GM12875 (cell line): ENCODE measurements at regions not wholly inside any gene's neighbourhood (a gene's known extent, or its start where the extent isn't known, plus 50 kb on each side); places are given as distances from the start of the nearest gene placed in this dataset.

Experiments used
- H3K4me3 ChIP-seq: one replicate; pipeline ENCODE4 v1.5.1; 2011; ENCODE audit warnings: low read depth, low read length, control low read depth
- TF ChIP-seq, protein P1 (sequence below): IDR thresholded peaks from 2 replicates; pipeline ENCODE4 v1.5.1; 2011; ENCODE audit warnings: low read depth, mild to moderate bottlenecking, control low read depth, inconsistent platforms, low read length, moderate library complexity, borderline replicate concordance; ENCODE audit not compliant: insufficient read depth

DNA sequence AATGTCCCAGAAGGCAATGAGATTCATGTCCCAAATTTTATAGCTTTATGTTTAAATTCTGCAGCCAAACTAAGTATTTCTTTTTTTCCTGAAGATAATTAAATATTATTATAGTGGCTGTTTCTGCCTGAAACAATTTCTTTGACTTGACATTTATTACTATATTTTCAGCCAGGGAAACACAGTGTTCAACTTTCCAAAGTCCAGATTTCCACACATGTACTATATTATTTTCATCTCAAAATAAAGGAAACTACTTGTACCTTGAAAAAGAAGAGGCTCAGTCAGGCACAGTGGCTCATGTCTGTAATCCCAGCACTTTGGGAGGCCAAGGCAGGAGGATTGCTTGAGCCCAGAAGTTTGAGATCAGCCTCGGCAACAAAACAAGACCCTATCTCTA is 77.8 kb upstream of the BTG1 start:
- H3K4me3 ChIP-seq: no peak overlapping the region
- TF ChIP-seq, protein P1, sequence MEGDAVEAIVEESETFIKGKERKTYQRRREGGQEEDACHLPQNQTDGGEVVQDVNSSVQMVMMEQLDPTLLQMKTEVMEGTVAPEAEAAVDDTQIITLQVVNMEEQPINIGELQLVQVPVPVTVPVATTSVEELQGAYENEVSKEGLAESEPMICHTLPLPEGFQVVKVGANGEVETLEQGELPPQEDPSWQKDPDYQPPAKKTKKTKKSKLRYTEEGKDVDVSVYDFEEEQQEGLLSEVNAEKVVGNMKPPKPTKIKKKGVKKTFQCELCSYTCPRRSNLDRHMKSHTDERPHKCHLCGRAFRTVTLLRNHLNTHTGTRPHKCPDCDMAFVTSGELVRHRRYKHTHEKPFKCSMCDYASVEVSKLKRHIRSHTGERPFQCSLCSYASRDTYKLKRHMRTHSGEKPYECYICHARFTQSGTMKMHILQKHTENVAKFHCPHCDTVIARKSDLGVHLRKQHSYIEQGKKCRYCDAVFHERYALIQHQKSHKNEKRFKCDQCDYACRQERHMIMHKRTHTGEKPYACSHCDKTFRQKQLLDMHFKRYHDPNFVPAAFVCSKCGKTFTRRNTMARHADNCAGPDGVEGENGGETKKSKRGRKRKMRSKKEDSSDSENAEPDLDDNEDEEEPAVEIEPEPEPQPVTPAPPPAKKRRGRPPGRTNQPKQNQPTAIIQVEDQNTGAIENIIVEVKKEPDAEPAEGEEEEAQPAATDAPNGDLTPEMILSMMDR: no peak

DNA sequence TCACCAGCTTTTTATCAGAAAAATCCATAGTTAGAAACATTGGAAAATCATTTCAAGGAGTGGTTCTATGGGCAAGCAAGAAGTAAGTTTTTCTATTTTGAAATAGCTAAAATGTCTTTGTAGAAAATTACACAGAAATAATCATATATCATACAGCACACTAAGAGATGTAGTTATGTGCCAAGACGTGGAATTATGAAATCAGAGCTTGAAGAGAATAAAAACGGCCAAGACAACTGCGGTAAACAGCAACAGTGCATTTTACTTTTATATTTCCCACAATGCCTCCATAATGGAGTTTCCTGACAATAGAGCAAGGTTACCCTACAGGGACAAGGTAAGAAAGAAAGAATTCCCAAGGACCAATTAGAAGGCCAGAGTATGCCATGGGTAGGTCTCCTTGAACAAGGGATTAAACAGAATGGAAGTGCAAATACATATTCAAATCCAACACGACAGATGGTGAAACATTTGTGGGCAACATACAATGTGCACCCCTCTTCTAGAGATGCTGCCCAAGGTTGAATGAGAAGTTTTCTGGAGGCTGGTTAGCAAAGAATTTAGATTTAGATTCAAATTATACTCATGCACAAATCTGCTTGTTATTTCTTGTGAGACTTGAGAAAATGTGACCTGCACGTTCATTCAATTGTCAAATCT is 76.1 kb upstream of the BTG1 start:
- TF ChIP-seq, protein P1: no peak
- H3K4me3 ChIP-seq: no peak overlapping the region

DNA sequence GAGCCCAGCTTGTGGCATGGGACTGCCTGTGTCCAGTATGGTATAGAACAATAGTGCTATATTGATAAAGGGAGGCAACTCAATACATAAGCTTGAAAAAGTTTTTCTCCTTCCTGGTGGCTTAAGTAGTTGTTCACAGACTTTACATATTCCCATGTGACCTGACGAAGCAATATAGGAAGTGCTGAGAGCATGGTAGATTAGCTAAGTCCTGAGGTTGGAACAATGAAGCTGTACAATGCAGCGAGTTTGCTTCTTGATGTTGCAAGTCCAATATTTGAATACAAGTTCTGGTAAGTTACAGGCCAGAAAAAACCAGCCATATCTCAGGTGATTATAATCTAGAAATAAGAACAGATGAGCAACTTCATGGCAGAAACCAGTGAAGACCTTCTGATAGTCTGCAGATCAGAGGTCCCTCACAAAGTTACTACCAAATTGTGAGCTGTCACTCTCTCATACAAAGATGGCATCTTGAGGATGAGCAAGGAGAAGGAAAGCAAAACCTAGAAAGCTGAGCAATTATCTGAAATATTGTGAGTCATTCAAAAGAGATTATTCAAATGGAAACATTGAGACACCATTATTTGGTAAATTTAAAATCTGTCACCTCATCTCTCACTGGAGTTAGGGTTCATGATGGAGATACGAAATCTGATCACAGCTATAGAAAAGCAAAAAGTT is 72.9 kb upstream of the BTG1 start:
- TF ChIP-seq, protein P1: no peak
- H3K4me3 ChIP-seq: no peak overlapping the region

DNA sequence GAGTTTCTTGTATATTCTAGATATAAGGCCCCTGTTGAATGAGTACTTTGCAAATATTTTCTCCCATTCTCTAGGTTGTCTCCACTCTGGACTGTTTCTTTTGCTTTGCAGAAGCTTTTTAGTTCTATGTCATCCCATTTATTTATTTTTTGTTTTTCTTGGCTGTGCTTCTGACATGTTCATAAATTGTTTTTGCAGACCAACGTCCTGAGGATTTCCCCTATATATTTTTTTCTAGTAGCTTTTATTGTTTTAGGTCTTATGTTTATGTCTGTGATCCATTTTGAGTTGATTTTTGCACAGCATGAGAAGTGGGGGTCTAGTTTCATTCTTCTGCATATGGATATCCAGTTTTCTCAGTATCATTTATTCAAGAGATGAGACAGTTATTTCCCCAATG is 70.4 kb upstream of the BTG1 start:
- TF ChIP-seq, protein P1: no peak
- no peak overlapping the region for H3K4me3 ChIP-seq

DNA sequence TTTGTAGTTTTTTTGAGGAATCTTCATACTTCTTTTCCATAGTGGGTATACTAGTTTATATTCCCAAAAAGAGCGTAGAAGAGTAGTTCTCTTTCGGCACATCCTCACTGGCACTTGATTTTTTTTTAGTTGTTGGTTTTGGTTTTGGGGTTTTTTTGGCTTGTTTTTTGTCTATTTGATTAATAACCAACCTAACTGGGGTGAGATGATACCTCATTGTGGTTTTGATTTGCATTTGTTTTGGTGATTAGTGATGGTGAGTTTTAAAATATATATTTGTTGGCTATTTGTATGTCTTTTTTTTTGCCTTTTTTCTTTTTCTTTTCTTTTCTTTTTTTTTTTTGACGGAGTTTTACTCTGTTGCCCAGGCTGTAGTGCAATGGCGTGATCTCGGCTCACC is 69.7 kb upstream of the BTG1 start:
- TF ChIP-seq, protein P1: no peak
- H3K4me3 ChIP-seq: no peak overlapping the region

DNA sequence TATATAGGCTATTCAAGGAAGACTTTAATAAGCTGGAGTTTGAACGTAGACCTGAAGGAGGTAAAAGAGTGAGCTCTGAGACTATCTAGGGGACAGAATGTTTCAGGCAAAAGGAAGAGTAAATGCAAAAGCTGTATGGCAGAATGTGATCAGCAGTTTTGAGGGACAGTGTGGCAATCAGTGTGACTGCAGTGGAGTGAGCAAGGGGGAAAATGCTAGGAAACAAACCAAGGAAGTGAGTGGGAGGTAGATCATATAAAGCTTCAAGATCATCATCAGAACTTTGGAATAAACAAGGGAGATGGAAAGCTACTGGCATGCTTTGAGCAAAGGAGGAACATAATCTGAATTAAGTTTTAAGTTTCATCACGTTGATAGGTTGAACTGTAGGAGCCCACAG is 67.5 kb upstream of the BTG1 start:
- TF ChIP-seq, protein P1: no peak

DNA sequence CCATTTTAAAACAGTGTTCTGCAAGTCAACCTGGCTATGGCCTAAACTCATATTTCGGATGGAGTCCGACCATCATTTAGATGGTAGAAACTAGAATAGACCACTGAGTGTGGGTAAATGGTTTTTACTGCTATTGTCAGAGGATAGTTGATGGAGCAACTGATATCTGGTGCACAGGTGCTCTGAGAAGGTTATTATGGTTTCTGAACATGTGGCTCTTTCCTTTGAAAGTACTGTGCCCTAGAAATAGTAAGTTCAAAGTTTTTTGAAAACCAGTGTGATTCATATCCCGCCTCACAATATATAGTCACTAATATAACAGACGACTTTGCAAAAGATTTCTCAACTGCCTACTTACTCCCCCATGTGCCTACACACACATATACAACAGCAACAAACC is 64.4 kb upstream of the BTG1 start:
- H3K4me3 ChIP-seq: no peak overlapping the region

More for the DNA sequence above, 67.5 kb upstream of the BTG1 start:
- no peak overlapping the region for H3K4me3 ChIP-seq

More for the DNA sequence above, 64.4 kb upstream of the BTG1 start:
- TF ChIP-seq, protein P1: no peak
